Breast epithelium (tissue), 4 donors: ENCODE measurements at regions not wholly inside any gene's neighbourhood (a gene's known extent, or its start where the extent isn't known, plus 50 kb on each side); places are given as distances from the start of the nearest gene placed in this dataset.

Experiments used
- DNase-seq, 2 donors: peaks; one replicate each; pipeline ENCODE4 v3.0.0-alpha.2; 2019; ENCODE audit warnings: low spot score in 2 of 2
- H3K27ac ChIP-seq, 2 donors: fragments of 200-600 bp; sonication (generic) in 1 of 2; one replicate each; pipeline ENCODE4 v1.5.1; 2016 to 2019; ENCODE audit warnings: mild to moderate bottlenecking in 1 of 2
- H3K27me3 ChIP-seq, 2 donors: fragments of 200-600 bp; sonication (generic) in 1 of 2; one replicate each; pipeline versions ENCODE4 v1.5.1 to v1.6.0; 2017 to 2019; ENCODE audit warnings: control low read depth in 1 of 2, mild to moderate bottlenecking in 1 of 2
- H3K36me3 ChIP-seq: fragments of 200-600 bp; one replicate; pipeline ENCODE4 v1.5.1; 2019
- H3K4me1 ChIP-seq, 2 donors: fragments of 200-600 bp; sonication (generic); one replicate each; pipeline ENCODE4 v1.5.1; 2016 to 2019; ENCODE audit warnings: control low read depth in 1 of 2
- H3K4me3 ChIP-seq, 3 donors: fragments of 200-600 bp; sonication (generic); 1 replicate in 2 of 3; 2 replicates in 1 of 3; pipeline ENCODE4 v1.5.1; 2016 to 2019; ENCODE audit warnings: mild to moderate bottlenecking in 3 of 3, moderate library complexity in 2 of 3
- H3K9me3 ChIP-seq, 2 donors: fragments of 200-600 bp; sonication (generic) in 1 of 2; one replicate each; pipeline ENCODE4 v1.5.1; 2016 to 2019; ENCODE audit warnings: control low read depth in 1 of 2
- POLR2A ChIP-seq: fragments of 450-650 bp; IDR thresholded peaks from one replicate; pipeline ENCODE4 v1.6.1; 2016; ENCODE audit warnings: antibody characterized with exemption, mild to moderate bottlenecking, moderate library complexity
- POLR2AphosphoS5 ChIP-seq, 3 donors: sonication (generic); formaldehyde crosslinking; IDR thresholded peaks; one replicate each; pipeline ENCODE4 v1.6.1; 2017; ENCODE audit warnings: antibody characterized with exemption in 3 of 3
- intact Hi-C: fragments of 100-400 bp; cut with DNase I; formaldehyde crosslinking; loops from one replicate; pipeline ENCODE4 v1.15.1; 2023; ENCODE audit warnings: low total_unique reads
- TF ChIP-seq, protein P1 (sequence below), 3 donors: fragments of 450-650 bp; IDR thresholded peaks; one replicate each; pipeline ENCODE4 v1.5.1; 2016 to 2017; ENCODE audit warnings: antibody characterized with exemption in 3 of 3, mild to moderate bottlenecking in 3 of 3, moderate library complexity in 3 of 3

DNA sequence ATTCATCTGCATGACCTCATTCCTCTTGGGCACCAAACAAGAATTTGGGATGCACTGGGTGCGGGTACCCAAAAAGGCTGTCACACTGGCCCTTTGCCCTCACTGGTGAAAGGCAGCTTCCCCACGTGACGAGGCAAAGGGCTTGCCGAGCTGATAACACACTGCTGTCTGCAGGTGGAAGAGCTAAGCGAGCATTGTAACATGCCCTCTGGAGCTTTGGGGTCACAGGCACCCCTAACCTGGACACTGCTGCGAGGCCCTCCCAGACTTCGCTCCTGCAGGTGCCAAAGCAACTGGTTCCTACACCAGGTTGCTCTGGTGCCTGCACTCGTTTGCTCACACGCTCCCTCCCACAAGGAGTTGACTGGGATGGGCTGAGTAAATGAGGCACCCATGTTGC lies 1595.7 kb downstream of the HACE1 start:
- intact Hi-C loops, result no loop called here
- DNase-seq, result no peak
- Histone ChIP-seq H3K27ac (no peak overlapping the region), H3K36me3 (no peaks in the 10 kb centered on the region), H3K4me1 (no peaks in the 10 kb centered on the region), H3K27me3 (no peaks in the 10 kb centered on the region), H3K9me3 (no peaks in the 10 kb centered on the region), H3K4me3 (no peak overlapping the region)
- TF ChIP-seq, protein P1, sequence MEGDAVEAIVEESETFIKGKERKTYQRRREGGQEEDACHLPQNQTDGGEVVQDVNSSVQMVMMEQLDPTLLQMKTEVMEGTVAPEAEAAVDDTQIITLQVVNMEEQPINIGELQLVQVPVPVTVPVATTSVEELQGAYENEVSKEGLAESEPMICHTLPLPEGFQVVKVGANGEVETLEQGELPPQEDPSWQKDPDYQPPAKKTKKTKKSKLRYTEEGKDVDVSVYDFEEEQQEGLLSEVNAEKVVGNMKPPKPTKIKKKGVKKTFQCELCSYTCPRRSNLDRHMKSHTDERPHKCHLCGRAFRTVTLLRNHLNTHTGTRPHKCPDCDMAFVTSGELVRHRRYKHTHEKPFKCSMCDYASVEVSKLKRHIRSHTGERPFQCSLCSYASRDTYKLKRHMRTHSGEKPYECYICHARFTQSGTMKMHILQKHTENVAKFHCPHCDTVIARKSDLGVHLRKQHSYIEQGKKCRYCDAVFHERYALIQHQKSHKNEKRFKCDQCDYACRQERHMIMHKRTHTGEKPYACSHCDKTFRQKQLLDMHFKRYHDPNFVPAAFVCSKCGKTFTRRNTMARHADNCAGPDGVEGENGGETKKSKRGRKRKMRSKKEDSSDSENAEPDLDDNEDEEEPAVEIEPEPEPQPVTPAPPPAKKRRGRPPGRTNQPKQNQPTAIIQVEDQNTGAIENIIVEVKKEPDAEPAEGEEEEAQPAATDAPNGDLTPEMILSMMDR (IDR thresholded peaks at IDR 0.05), result no peak
- TF ChIP-seq POLR2A, result no peak
- TF ChIP-seq POLR2AphosphoS5 (IDR thresholded peaks at IDR 0.05), result no peak

DNA sequence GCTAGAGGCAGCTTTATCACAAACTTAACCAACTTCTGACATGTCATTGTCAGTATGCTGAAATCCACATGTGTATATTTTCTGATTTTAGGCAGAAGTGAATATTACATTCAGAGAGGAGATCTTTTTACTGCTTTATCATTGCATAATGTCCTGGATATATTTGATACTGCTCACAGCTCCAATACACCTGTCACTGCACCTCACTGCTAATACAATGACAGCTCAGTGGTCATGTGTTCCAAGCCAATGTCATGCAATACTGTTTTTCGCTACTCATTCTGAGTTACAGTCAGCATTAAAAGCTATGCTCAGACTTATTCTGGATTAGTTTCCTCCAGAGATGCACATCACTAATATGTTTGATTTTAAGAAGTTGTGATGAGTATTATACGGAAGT lies 1604.6 kb downstream of the HACE1 start:
- H3K9me3 ChIP-seq, result no peaks in the 10 kb centered on the region
- intact Hi-C loops, result no loop called here
- no peaks in the 10 kb centered on the region for H3K36me3 ChIP-seq
- TF ChIP-seq, protein P1 (IDR thresholded peaks at IDR 0.05), result no peak
- no peak for TF ChIP-seq POLR2A
- no peak for TF ChIP-seq POLR2AphosphoS5 (IDR thresholded peaks at IDR 0.05)
- no peak overlapping the region for H3K27ac ChIP-seq
- H3K4me3 ChIP-seq, result no peak overlapping the region
- no peak for DNase-seq
- H3K27me3 ChIP-seq, result no peaks in the 10 kb centered on the region
- H3K4me1 ChIP-seq, result no peaks in the 10 kb centered on the region

DNA sequence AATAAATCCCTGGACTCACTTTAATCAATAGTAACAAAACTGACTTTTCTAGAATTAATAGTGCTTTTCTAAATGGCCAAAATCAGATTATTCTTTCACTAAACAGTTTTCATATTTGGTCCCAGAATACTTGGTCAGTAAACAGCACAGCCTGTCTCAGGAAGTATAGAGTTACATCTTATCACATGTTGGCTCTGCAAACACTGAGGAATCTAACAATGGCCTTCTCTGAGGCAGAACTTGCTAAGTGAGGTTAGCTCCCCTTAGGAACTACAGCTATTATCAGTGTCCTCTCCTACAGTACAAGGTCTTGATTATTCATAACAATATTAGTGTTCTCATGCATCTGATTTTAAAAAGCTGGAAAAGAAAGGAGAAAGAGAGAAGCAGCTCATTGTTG lies 1622.8 kb downstream of the HACE1 start:
- intact Hi-C loops, result no loop called here
- no peak for DNase-seq
- no peaks in the 10 kb centered on the region for H3K9me3 ChIP-seq
- TF ChIP-seq POLR2A (no peak), POLR2AphosphoS5 (IDR thresholded peaks at IDR 0.05) (no peak)
- TF ChIP-seq, protein P1 (IDR thresholded peaks at IDR 0.05), result no peak
- no peaks in the 10 kb centered on the region for H3K27me3 ChIP-seq
- no peaks in the 10 kb centered on the region for H3K36me3 ChIP-seq
- no peak overlapping the region for H3K27ac ChIP-seq
- no peaks in the 10 kb centered on the region for H3K4me1 ChIP-seq
- no peak overlapping the region for H3K4me3 ChIP-seq

DNA sequence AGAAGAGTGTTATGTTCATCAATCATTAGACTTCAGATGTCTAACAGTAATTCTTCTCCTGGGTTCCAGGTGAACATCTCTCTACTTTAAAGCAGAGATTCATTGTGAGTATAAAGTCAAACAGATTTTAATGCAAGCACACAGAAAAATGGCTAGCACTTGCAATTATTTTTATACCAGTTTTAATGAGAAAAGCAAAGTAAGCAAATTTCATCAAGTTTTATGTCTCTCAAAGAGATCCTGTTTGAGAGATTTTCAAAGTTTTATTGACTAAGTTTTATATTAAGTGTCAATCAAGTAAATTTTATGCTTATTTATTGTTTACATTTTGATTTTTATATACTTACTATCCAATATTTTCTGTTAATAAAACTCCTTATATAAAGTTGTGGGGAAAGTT lies 1628.5 kb downstream of the HACE1 start:
- intact Hi-C loops, result no loop called here

DNA sequence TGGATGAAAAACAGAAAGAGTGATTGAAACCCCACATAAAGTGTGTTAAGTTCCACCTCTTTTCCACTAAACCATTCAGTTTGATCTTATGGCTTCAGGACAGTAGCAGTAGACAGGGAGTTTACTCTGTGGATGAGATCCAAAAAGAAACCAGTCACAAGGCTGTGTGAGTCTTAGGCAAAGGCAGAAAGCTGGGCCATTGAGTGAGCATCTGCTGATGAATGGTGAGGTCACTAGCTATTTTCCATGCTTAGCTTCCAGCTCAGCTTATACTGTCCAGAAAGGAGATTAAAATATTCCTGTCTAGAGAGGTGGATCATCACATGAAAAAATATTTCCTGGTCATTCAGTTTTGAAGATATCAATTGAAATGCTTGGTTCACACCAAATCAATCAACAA lies 1643.9 kb downstream of the HACE1 start:
- intact Hi-C loops, result no loop called here
- Histone ChIP-seq H3K4me1 (no peaks in the 10 kb centered on the region), H3K27me3 (no peaks in the 10 kb centered on the region), H3K9me3 (no peaks in the 10 kb centered on the region), H3K4me3 (no peak overlapping the region), H3K27ac (no peak overlapping the region), H3K36me3 (no peaks in the 10 kb centered on the region)
- DNase-seq, result no peak
- TF ChIP-seq, protein P1 (IDR thresholded peaks at IDR 0.05), result no peak
- TF ChIP-seq POLR2AphosphoS5 (IDR thresholded peaks at IDR 0.05) (no peak), POLR2A (no peak)

More for the DNA sequence above, 1628.5 kb downstream of the HACE1 start:
- TF ChIP-seq, protein P1 (IDR thresholded peaks at IDR 0.05), result no peak
- TF ChIP-seq POLR2A (no peak), POLR2AphosphoS5 (IDR thresholded peaks at IDR 0.05) (no peak)
- no peaks in the 10 kb centered on the region for H3K27me3 ChIP-seq
- no peak for DNase-seq
- H3K36me3 ChIP-seq, result no peaks in the 10 kb centered on the region
- peaks cover 10 to 11% of the 10 kb centered on the region in 2 donors for H3K9me3 ChIP-seq
- H3K4me1 ChIP-seq, result no peaks in the 10 kb centered on the region
- H3K27ac ChIP-seq, result no peak overlapping the region
- no peak overlapping the region for H3K4me3 ChIP-seq
